Ishikawa (cell line): ENCODE measurements at regions not wholly inside any gene's neighbourhood (a gene's known extent, or its start where the extent isn't known, plus 50 kb on each side); places are given as distances from the start of the nearest gene placed in this dataset.

Source experiments
- CEBPB ChIP-seq: IDR thresholded peaks from 2 replicates; pipeline ENCODE4 v1.6.1; 2012
- CREB1 ChIP-seq: IDR thresholded peaks from 2 replicates; pipeline ENCODE4 v1.6.1; 2012; ENCODE audit warnings: low read depth
- EGR1 ChIP-seq: IDR thresholded peaks from 2 replicates; pipeline ENCODE4 v1.6.1; 2012
- EP300 ChIP-seq: IDR thresholded peaks from 2 replicates; pipeline ENCODE4 v1.6.1; 2012; ENCODE audit warnings: borderline replicate concordance
- FOXM1 ChIP-seq: IDR thresholded peaks from 2 replicates; pipeline ENCODE4 v1.6.1; 2012; ENCODE audit warnings: low read depth, borderline replicate concordance
- NFIC ChIP-seq: IDR thresholded peaks from 2 replicates; pipeline ENCODE4 v1.6.1; 2012
- RAD21 ChIP-seq: IDR thresholded peaks from 2 replicates; pipeline ENCODE4 v1.6.1; 2012; ENCODE audit warnings: low read depth
- TAF1 ChIP-seq: IDR thresholded peaks from 2 replicates; pipeline ENCODE4 v1.6.1; 2012; ENCODE audit warnings: low read depth, mild to moderate bottlenecking
- TCF12 ChIP-seq: IDR thresholded peaks from 2 replicates; pipeline ENCODE4 v1.6.1; 2012; ENCODE audit warnings: low read depth
- TEAD4 ChIP-seq: IDR thresholded peaks from 2 replicates; pipeline ENCODE4 v1.6.1; 2012
- YY1 ChIP-seq: IDR thresholded peaks from 2 replicates; pipeline ENCODE4 v1.6.1; 2012; ENCODE audit warnings: low read depth
- ZBTB7A ChIP-seq: IDR thresholded peaks from 2 replicates; pipeline ENCODE4 v1.6.1; 2012; ENCODE audit warnings: low read depth
- TF ChIP-seq, protein P1 (sequence below): IDR thresholded peaks from 2 replicates; pipeline ENCODE4 v1.6.1; 2012; ENCODE audit warnings: low read depth, mild to moderate bottlenecking
- TF ChIP-seq, protein P2 (sequence below): IDR thresholded peaks from 2 replicates; pipeline ENCODE4 v1.6.1; 2012
- TF ChIP-seq, protein P3 (sequence below): IDR thresholded peaks from 2 replicates; pipeline ENCODE4 v1.6.1; 2012

DNA sequence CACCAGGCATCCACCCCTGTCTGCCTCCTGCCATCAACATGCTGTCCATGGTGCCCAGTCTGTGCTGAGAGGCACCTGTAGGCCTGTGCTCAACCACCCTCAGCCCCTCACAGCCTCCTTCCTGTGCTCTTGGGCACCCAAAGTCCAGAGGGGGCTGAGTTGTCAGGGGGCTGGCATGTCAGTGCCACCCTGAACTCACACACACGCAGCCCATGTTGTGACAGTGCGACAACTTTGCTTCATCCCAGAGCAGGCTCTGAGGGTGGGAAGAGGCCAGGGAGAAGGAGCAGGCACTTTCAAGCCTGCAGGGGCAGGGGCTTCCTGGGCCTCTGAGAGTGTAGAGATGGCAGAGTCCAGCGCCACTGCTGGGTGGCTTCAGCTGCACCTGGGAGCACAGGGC lies 491.0 kb downstream of the TMEM135 start:
- TF ChIP-seq CREB1 = no peak
- TF ChIP-seq, protein P1, sequence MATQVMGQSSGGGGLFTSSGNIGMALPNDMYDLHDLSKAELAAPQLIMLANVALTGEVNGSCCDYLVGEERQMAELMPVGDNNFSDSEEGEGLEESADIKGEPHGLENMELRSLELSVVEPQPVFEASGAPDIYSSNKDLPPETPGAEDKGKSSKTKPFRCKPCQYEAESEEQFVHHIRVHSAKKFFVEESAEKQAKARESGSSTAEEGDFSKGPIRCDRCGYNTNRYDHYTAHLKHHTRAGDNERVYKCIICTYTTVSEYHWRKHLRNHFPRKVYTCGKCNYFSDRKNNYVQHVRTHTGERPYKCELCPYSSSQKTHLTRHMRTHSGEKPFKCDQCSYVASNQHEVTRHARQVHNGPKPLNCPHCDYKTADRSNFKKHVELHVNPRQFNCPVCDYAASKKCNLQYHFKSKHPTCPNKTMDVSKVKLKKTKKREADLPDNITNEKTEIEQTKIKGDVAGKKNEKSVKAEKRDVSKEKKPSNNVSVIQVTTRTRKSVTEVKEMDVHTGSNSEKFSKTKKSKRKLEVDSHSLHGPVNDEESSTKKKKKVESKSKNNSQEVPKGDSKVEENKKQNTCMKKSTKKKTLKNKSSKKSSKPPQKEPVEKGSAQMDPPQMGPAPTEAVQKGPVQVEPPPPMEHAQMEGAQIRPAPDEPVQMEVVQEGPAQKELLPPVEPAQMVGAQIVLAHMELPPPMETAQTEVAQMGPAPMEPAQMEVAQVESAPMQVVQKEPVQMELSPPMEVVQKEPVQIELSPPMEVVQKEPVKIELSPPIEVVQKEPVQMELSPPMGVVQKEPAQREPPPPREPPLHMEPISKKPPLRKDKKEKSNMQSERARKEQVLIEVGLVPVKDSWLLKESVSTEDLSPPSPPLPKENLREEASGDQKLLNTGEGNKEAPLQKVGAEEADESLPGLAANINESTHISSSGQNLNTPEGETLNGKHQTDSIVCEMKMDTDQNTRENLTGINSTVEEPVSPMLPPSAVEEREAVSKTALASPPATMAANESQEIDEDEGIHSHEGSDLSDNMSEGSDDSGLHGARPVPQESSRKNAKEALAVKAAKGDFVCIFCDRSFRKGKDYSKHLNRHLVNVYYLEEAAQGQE = no peak
- no peak for TF ChIP-seq CEBPB
- no peak for TF ChIP-seq YY1
- no peak for TF ChIP-seq EP300
- TF ChIP-seq TAF1 = no peak
- TF ChIP-seq TEAD4 = no peak
- TF ChIP-seq TCF12 = no peak
- no peak for TF ChIP-seq NFIC
- no peak for TF ChIP-seq FOXM1
- TF ChIP-seq EGR1 = no peak
- TF ChIP-seq, protein P2, sequence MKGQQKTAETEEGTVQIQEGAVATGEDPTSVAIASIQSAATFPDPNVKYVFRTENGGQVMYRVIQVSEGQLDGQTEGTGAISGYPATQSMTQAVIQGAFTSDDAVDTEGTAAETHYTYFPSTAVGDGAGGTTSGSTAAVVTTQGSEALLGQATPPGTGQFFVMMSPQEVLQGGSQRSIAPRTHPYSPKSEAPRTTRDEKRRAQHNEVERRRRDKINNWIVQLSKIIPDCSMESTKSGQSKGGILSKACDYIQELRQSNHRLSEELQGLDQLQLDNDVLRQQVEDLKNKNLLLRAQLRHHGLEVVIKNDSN = no peak
- TF ChIP-seq ZBTB7A = no peak
- no peak for TF ChIP-seq RAD21
- TF ChIP-seq, protein P3, sequence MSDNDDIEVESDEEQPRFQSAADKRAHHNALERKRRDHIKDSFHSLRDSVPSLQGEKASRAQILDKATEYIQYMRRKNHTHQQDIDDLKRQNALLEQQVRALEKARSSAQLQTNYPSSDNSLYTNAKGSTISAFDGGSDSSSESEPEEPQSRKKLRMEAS = no peak

DNA sequence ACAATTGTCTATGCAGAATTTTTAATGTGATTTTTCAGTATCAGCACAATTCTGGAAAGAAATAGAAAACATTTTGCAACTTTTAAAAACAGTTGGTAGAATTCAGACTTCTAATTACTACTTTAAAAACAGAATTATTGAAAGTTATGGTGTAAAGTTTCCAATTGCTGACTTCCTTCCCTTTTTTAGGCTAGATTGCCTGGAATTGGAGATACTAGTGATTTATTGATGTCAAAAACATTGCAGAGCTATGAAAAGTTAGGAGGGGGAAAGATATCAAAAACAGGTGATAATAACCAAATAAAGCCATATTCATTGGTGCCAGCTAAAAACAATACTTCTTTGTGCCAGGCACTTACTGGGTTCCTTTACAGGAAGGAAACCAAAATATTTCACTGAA lies 485.5 kb downstream of the TMEM135 start:
- TF ChIP-seq CREB1 = no peak
- no peak for TF ChIP-seq EP300
- no peak for TF ChIP-seq CEBPB
- no peak for TF ChIP-seq ZBTB7A
- TF ChIP-seq, protein P1 = no peak
- TF ChIP-seq TAF1 = no peak
- no peak for TF ChIP-seq EGR1
- no peak for TF ChIP-seq FOXM1
- no peak for TF ChIP-seq YY1
- no peak for TF ChIP-seq TEAD4
- TF ChIP-seq NFIC = no peak
- TF ChIP-seq, protein P3 = no peak
- TF ChIP-seq, protein P2 = no peak

DNA sequence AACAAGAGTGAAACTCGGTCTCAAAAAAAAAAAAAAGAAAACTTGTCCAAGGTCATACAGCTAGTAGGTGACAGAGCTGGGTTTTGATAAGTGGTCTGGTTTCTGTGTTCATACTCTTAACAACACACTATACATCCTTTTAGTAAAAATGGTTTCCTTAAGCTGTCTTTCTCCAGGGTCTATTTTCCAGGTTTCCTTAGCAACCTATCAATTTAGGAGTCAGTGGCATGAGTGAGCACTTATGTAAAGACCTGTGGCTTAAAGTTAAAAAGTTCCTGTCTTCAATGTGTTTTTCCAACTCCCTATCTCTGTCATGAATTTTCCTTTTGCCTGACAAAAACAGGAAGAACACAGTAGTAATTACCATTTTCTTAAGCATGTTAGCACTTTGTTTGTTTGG lies 480.5 kb downstream of the TMEM135 start:
- TF ChIP-seq FOXM1 (no peak), CREB1 (no peak), YY1 (no peak)

DNA sequence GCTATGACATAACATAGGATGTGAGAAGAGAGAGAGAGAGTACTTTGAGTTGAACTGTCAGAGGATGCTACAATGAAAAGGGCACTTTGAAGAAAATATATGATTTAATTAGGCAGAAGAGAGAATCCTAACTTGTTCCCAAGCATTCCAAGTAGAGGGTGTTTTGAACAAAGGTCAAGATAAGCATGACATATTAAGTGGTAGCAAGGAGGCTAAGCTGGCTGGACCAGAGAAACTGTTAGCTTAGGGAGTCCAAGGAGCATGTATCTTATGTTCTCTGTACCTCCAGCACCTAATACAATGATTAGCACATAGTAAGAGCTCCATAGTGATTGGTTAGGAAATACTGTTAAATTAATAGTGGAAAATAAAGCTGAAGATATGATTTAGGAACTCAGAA lies 479.6 kb downstream of the TMEM135 start:
- TF ChIP-seq NFIC (no peak), EGR1 (no peak), TAF1 (no peak), YY1 (no peak), ZBTB7A (no peak), TEAD4 (no peak), RAD21 (no peak), FOXM1 (no peak), CREB1 (no peak), TCF12 (no peak), EP300 (no peak), CEBPB (no peak)
- TF ChIP-seq, protein P3 = no peak
- TF ChIP-seq, protein P1 = no peak
- TF ChIP-seq, protein P2 = no peak

DNA sequence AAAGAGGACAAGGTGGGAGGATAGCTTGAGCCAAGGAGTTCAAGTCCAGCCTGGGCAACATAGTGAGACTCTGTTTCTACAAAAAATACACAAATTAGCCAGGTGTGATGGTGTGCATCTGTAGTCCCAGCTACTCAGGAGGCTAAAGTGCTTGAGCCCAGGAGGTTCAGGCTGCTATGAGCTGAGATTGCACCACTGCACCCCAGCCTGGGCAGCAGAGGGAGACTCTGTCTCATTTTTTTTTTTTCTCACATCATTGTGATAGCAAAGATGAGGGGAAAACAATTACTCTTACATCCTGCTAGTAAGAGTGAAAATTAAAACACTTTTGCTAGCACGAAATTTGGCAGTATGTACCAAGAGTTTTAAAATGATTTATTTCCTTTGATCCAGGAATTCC lies 463.7 kb downstream of the TMEM135 start:
- no peak for TF ChIP-seq YY1
